ENCODE measurements at regions not wholly inside any gene's neighbourhood (a gene's known extent, or its start where the extent isn't known, plus 50 kb on each side); places are given as distances from the start of the nearest gene placed in this dataset.

DNA sequence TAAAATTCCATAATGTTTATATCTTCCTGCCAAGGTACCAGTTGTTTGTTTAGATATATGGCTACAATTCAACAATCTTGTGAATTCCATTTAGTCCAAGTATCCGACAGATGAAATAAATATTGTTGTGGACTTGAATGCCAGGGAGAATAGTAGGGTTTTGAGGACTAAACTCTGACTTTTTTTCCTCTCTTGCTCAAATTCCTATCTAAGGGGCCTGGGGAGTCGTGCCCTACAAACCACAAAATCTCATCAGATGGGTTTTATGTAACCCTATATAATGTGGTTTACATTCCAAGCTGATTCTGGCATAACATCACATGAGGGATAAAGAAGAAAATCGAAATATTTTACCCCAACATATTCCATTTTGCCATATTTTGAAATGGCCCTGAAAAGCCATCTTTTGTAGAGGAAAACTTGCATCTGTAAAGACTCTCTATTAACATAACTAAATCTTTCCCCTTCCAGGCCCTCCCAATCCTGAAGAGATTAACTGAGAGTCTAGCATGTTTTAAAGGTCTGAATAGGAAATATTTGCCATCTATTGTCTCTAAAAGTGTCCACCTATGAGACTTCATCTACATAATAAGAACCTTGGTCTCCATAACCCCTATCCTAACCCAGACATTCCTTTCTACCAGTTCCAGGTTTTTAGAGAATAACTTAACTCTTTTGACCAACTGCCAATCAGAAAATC lies 184.7 kb upstream of the KITLG start:
- 83 to 84% methylated on average over 3 of the region's 3 CpGs for WGBS, 2 donors
- no peak for TF ChIP-seq POLR2A (IDR thresholded peaks at IDR 0.05)
- TF ChIP-seq, protein P1, sequence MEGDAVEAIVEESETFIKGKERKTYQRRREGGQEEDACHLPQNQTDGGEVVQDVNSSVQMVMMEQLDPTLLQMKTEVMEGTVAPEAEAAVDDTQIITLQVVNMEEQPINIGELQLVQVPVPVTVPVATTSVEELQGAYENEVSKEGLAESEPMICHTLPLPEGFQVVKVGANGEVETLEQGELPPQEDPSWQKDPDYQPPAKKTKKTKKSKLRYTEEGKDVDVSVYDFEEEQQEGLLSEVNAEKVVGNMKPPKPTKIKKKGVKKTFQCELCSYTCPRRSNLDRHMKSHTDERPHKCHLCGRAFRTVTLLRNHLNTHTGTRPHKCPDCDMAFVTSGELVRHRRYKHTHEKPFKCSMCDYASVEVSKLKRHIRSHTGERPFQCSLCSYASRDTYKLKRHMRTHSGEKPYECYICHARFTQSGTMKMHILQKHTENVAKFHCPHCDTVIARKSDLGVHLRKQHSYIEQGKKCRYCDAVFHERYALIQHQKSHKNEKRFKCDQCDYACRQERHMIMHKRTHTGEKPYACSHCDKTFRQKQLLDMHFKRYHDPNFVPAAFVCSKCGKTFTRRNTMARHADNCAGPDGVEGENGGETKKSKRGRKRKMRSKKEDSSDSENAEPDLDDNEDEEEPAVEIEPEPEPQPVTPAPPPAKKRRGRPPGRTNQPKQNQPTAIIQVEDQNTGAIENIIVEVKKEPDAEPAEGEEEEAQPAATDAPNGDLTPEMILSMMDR (IDR thresholded peaks at IDR 0.05), result no peak
- intact Hi-C loops (cut with DNase I; ENCODE audit: low total_unique reads), result no loop called here
- H3K4me3 ChIP-seq (ENCODE audit: low read depth, poor library complexity, severe bottlenecking), result no peak overlapping the region
- no peak for DNase-seq (ENCODE audit: low spot score in 2 of 2)

DNA sequence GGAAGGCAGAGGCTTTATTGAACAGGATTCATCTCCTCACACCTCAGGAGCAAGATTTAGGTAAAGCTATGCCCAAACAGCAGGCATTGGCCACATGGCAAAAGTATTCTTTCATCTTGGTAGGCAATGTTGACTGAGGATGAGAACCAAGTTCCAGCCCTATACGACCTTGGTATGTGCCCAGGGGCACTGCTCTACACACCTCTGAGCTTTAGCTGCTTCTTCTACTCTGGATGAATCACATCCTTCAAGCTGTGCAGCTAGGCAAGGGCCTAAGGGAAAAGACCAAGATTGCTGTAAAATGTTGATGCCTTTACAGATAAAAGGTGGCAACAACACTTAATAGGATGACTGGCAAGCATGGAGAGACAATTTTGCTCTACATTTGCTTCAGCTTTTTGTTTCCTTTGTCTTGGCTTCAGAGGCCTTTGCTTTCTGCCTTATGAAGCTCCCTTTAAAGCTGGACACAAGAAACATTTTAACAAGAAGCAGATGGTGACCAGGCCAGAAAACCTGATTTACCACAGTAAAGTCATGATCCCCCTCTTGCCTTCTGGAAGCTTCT lies 183.3 kb upstream of the KITLG start:
- no peak overlapping the region for H3K4me3 ChIP-seq (ENCODE audit: low read depth, poor library complexity, severe bottlenecking)
- no peak for DNase-seq (ENCODE audit: low spot score in 2 of 2)
- intact Hi-C loops (cut with DNase I; ENCODE audit: low total_unique reads), result no loop called here
- no peak for TF ChIP-seq POLR2A (IDR thresholded peaks at IDR 0.05)
- TF ChIP-seq, protein P1 (IDR thresholded peaks at IDR 0.05), result no peak
- 37 to 46% methylated on average over 1 of the region's 1 CpG for WGBS, 2 donors

DNA sequence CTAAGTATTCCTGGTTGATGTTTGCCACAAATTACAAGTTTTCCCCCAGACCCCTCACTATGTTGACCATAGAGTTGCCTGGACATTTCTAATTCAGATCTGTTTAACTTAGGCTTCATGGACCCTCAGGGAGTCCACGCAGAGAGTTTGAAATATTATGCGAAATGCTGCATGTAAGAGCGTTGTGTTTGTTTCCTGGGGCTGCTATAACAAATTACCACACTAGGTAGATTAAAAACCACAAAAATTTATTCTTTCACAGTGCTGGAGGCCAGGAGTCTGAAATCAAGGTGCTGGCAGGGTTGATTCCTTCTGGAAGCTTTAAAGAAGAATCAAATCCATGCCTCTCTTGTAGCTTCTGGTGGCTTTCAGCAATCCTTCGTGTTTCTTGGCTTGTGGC lies 177.9 kb upstream of the KITLG start:
- no peak for TF ChIP-seq POLR2A (IDR thresholded peaks at IDR 0.05)
- TF ChIP-seq, protein P1 (IDR thresholded peaks at IDR 0.05), result no peak
- intact Hi-C loops (cut with DNase I; ENCODE audit: low total_unique reads), result no loop called here
- no peak overlapping the region for H3K4me3 ChIP-seq (ENCODE audit: low read depth, poor library complexity, severe bottlenecking)
- WGBS, 2 donors, result 78 to 79% methylated on average over 4 of the region's 4 CpGs
- no peak for DNase-seq (ENCODE audit: low spot score in 2 of 2)

DNA sequence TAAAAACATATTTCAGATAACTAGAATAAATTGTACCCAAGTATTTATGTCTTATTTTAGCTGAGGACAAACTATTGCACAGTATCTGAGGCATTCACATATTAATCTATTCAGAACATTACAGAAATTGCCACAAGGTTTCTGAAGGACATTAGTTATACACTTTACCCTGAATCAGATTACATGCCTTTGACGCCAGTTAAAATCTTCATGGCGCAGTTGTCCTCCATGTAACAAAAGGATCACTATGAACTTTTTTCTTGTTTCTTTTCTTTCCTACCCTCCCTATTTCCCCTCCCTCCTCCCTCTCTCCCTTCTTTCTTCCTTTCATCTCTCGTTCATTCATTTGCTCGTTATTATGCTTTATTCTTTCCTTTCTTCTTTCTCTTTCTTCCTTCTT lies 176.6 kb upstream of the KITLG start:
- intact Hi-C loops (cut with DNase I; ENCODE audit: low total_unique reads), result no loop called here
- WGBS, 2 donors, result 87 to 90% methylated on average over 4 of the region's 4 CpGs
- TF ChIP-seq, protein P1 (IDR thresholded peaks at IDR 0.05), result no peak
- no peak for TF ChIP-seq POLR2A (IDR thresholded peaks at IDR 0.05)
- no peak overlapping the region for H3K4me3 ChIP-seq (ENCODE audit: low read depth, poor library complexity, severe bottlenecking)
- DNase-seq (ENCODE audit: low spot score in 2 of 2), result no peak

DNA sequence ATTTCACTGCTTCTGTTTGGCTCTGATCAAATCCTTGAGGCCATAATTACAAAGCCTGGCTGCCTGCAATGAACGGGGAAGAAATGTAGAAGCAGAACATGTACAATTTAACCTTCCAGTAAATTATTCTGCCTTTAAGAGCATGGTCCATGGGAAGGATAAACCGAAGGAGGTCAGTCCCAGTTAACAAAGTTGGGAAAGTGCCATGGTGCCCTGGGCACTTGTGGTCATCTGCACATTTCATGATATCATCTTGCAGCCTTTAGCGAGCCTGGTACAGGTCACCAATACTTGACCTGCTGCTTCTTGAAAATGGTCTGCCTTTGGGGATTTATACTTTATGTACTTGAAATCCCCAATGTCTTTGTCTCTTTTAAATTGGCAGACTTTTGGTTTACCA lies 175.9 kb upstream of the KITLG start:
- no peak overlapping the region for H3K4me3 ChIP-seq (ENCODE audit: low read depth, poor library complexity, severe bottlenecking)
- DNase-seq (ENCODE audit: low spot score in 2 of 2), result no peak
- 87% methylated on average over 3 of the region's 3 CpGs for WGBS, 2 donors
- TF ChIP-seq, protein P1 (IDR thresholded peaks at IDR 0.05), result no peak
- no peak for TF ChIP-seq POLR2A (IDR thresholded peaks at IDR 0.05)
- intact Hi-C loops (cut with DNase I; ENCODE audit: low total_unique reads), result no loop called here

DNA sequence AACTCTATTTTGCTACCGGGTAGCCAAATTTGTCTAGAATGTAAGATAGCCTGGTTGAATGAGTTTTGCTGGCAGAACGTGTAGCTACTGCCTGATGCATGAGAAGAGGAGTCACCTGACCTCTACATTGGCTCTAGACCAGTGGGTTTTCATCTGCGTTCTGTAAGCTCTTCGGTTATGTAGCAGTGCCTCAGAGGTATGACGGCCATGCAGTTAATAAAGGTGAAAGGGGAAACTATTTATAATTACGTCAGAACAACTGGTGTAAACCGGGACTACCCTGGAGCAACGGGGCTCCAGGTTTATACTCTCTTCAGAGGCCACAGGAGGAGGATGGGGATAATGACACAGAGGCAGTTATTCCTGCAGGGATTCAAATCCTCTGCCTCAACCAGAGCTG lies 173.4 kb upstream of the KITLG start:
- 86 to 93% methylated on average over 8 of the region's 8 CpGs for WGBS, 2 donors
- TF ChIP-seq, protein P1 (IDR thresholded peaks at IDR 0.05), result no peak
- no peak for TF ChIP-seq POLR2A (IDR thresholded peaks at IDR 0.05)
- no peak overlapping the region for H3K4me3 ChIP-seq (ENCODE audit: low read depth, poor library complexity, severe bottlenecking)
- DNase-seq (ENCODE audit: low spot score in 2 of 2), result no peak
- intact Hi-C loops (cut with DNase I; ENCODE audit: low total_unique reads), result no loop called here

Data from lower leg skin (tissue), 4 donors.